ENCODE measurements at regions not wholly inside any gene's neighbourhood (a gene's known extent, or its start where the extent isn't known, plus 50 kb on each side); places are given as distances from the start of the nearest gene placed in this dataset.

- no peak for TF ChIP-seq MYC (IDR thresholded peaks at IDR 0.05; ENCODE audit: low read depth, low read length)
These were observed 1183.9 kb downstream of the RPA4 start for GRCh38 chrX:98067611-98068010.

DNA sequence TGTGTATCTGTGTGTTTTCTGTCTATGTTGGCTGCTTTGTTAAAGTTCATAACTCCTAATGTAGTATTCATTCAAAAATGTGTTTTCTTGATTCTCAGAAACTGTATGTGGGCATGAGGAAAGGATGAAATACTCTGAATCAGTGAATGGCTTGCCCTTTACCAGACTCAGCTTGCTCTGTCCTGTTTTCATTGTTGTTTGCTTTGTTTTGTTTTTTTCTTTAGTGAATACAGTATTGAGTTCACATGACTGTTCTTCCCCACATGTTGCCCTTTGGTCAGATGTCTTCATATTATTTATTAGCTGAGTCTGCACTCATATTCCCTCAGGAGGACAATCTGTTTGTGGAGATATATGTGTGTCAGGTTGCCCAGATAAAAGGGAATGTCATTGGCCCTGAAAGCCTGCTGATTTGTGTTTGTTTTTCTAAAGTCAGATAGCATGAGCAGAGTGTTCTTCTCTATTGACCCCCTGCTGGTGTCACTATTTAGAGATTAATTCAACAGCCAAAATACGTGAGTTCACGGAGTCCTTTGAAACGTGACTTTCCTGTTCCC lies 1184.4 kb downstream of the RPA4 start:
- TF ChIP-seq FOS (IDR thresholded peaks at IDR 0.05; ENCODE audit: borderline replicate concordance, insufficient read depth, low read length) = no peak
- TF ChIP-seq JUN (IDR thresholded peaks at IDR 0.05; ENCODE audit: borderline replicate concordance, insufficient read depth, insufficient read length, low read depth) = no peak
- no peak for TF ChIP-seq EZH2 (IDR thresholded peaks at IDR 0.05; ENCODE audit: borderline replicate concordance, low read depth, low read length, severe bottlenecking)
- CTCF ChIA-PET = no interaction called here
- no peaks in the 10 kb centered on the region for H3K9me3 ChIP-seq (replicated peaks; ENCODE audit: control insufficient read depth, insufficient read depth, low read length)
- POLR2A ChIA-PET = no interaction called here
- H3K4me3 ChIP-seq (replicated peaks in 1 of 3; ENCODE audit: insufficient read depth in 1 of 3, low read depth in 1 of 3, low read length in 3 of 3) = no peak overlapping the region
- no peak overlapping the region for H2AFZ ChIP-seq (ENCODE audit: low read depth, low read length)
- no peaks in the 10 kb centered on the region for H4K20me1 ChIP-seq (replicated peaks; ENCODE audit: control insufficient read depth, extremely low read depth, insufficient read depth, low read length)
- H3K4me2 ChIP-seq (ENCODE audit: insufficient read depth, low read length) = no peak overlapping the region
- intact Hi-C loops (cut with micrococcal nuclease) = no loop called here
- H3K36me3 ChIP-seq (ENCODE audit: control insufficient read depth in 2 of 2, extremely low read depth in 1 of 2, insufficient read depth in 2 of 2, low read length in 2 of 2) = no peaks in the 10 kb centered on the region
- no peaks in the 10 kb centered on the region for H3K27me3 ChIP-seq (ENCODE audit: control insufficient read depth in 2 of 2, insufficient read depth in 2 of 2, low read length in 2 of 2)
- no peak overlapping the region for H3K27ac ChIP-seq (ENCODE audit: insufficient read depth, low read depth, low read length)
- no peaks in the 10 kb centered on the region for H3K9me1 ChIP-seq (replicated peaks; ENCODE audit: control insufficient read depth, extremely low read depth, insufficient read depth, low read length)
- no peak for FAIRE-seq
- H3K79me2 ChIP-seq (ENCODE audit: control insufficient read depth, insufficient read depth, low read length) = no peaks in the 10 kb centered on the region
- dilution Hi-C loops (cut with MboI; ENCODE audit: extremely low pct_ligation_motif_present, low sequenced_read_pairs) = no loop called here
- H3K9ac ChIP-seq (replicated peaks; ENCODE audit: extremely low read depth, insufficient read depth, low read length) = no peak overlapping the region
- no TSS peak for BruUV-seq (replicated peaks)
- no peak for DNase-seq (ENCODE audit: low read depth, low spot score)
- H3K4me1 ChIP-seq (ENCODE audit: control insufficient read depth, extremely low read depth, insufficient read depth, low read length) = no peaks in the 10 kb centered on the region

More at GRCh38 chrX:98067611-98068010, 1183.9 kb downstream of the RPA4 start:
- no peak overlapping the region for H2AFZ ChIP-seq (ENCODE audit: low read depth, low read length)
- BruUV-seq (replicated peaks) = no TSS peak
- H3K27ac ChIP-seq (ENCODE audit: insufficient read depth, low read depth, low read length) = no peak overlapping the region
- H3K27me3 ChIP-seq (ENCODE audit: control insufficient read depth in 2 of 2, insufficient read depth in 2 of 2, low read length in 2 of 2) = no peaks in the 10 kb centered on the region
- H3K4me2 ChIP-seq (ENCODE audit: insufficient read depth, low read length) = no peak overlapping the region
- no peak overlapping the region for H3K9ac ChIP-seq (replicated peaks; ENCODE audit: extremely low read depth, insufficient read depth, low read length)
- DNase-seq (ENCODE audit: low read depth, low spot score) (no peak), FAIRE-seq (no peak)
- no peak overlapping the region for H3K4me3 ChIP-seq (replicated peaks in 1 of 3; ENCODE audit: insufficient read depth in 1 of 3, low read depth in 1 of 3, low read length in 3 of 3)
- no peaks in the 10 kb centered on the region for H3K4me1 ChIP-seq (ENCODE audit: control insufficient read depth, extremely low read depth, insufficient read depth, low read length)
- no peaks in the 10 kb centered on the region for H4K20me1 ChIP-seq (replicated peaks; ENCODE audit: control insufficient read depth, extremely low read depth, insufficient read depth, low read length)
- POLR2A ChIA-PET = no interaction called here
- H3K79me2 ChIP-seq (ENCODE audit: control insufficient read depth, insufficient read depth, low read length) = no peaks in the 10 kb centered on the region
- H3K9me1 ChIP-seq (replicated peaks; ENCODE audit: control insufficient read depth, extremely low read depth, insufficient read depth, low read length) = no peaks in the 10 kb centered on the region
- intact Hi-C loops (cut with micrococcal nuclease) = no loop called here
- dilution Hi-C loops (cut with MboI; ENCODE audit: extremely low pct_ligation_motif_present, low sequenced_read_pairs) = no loop called here
- H3K36me3 ChIP-seq (ENCODE audit: control insufficient read depth in 2 of 2, extremely low read depth in 1 of 2, insufficient read depth in 2 of 2, low read length in 2 of 2) = no peaks in the 10 kb centered on the region
- CTCF ChIA-PET = no interaction called here
- H3K9me3 ChIP-seq (replicated peaks; ENCODE audit: control insufficient read depth, insufficient read depth, low read length) = no peaks in the 10 kb centered on the region
